NOMO-1 treated with dmso at 0.1 percent for 144 hours (cell line): ENCODE measurements at regions not wholly inside any gene's neighbourhood (a gene's known extent, or its start where the extent isn't known, plus 50 kb on each side); places are given as distances from the start of the nearest gene placed in this dataset.
"Not testable (repeated sequence)": the region's sequence is repeated elsewhere in the genome, so short reads cannot be mapped to it uniquely, and the experiment has no call there.

Source experiments
- DNase-seq: peaks from one replicate; lab custom pipeline; 2025; ENCODE audit not compliant: unreplicated experiment; lab: John Stamatoyannopoulos, UW

DNA sequence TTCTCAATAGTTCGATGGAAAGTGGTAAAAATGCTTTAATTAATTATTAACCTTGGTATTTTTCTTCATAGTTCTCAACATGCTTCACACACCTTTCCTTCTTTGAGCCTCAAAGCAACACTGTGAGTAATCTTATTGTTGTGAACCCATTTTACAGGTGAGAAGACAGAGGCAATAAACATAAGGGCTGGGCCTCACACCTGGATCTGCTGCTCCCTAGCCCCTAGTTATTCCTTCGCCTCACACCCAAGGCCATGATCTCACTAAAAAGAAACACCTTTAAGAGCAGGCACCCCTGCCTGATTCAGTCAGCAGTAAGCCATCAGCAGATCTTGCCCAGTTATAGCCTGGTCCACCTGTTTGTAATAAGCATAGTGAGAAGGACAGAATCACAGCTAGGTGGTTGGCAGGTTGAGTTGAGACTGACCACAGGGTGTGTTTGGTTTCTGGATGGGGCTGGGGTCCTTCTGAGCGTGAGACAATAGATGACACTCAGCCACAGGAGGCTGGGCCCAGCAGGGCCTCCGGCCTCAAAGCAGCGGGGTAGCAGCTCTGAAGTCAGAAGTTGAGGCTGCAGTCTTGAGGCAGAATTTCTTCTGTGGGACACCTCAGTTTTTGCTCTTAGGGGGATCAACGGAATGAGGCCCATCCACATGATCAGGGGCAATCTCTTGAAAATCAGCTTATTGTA is 203.9 kb downstream of the RHOU start:
- DNase-seq = no peak

DNA sequence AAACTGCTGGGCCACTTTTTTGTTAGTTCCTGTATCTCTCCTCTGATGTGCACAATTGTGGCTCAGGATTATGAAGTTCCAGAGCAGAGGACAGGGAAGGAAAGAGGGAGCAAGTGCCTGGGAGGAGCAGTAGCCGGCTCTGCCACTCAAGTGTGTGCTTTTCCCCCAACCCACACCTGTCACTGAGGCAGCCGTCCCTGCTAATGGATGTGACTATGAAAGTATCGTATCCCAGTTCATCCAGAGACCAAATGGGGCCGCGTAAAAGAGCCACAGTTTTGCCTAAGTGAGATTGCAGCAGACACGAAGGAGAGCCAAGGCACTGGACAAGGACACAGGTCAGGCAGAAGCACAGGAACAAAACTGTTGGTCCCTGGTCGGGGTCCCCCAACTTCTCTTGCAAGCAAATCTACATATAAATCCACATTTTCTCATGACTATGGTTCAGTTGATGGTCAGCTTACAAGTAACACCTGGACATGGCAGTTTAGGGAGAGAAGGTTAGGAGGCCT is 204.7 kb downstream of the RHOU start:
- no peak for DNase-seq

GRCh38 chr1:228940526-228940925 is 205.2 kb downstream of the RHOU start:
- no peak for DNase-seq

DNA sequence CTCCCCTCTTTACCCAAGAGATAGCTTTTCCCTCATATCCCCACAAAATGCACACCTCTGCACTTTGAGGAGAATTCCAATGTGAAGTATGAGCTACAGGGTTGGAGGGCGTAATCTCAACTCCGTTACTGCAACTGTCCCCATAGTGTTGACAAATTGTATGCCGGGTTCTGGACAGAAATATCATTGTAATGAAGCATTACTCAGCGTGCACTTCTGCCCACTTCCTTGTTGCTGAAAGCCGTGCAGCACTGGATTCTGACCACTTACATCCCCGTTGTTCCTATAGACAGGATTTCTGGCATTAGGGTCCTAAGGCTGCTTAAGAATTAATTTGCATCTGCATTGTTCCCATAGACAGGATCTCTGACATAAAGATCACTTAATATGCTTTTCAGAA is 205.6 kb downstream of the RHOU start:
- peak; percentile 2 for DNase-seq

DNA sequence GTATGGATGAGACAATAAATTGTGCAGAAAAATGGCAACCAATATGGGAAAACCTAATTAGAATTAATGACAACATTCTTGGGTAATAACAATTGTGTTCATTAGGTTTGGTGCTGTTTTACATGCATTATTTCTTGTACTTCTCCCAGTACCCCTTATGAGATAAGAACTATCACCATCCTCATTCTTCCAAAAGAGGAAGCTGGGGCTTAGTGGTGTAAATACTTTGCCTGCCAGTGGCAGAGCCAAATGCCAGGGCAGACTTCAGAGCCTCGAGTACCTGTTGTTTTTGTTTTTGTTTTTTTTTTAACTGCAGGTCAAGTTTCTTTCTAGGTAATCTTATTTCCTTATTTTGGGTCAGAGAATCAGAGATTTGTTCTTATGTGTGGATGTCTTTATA is 206.4 kb downstream of the RHOU start:
- DNase-seq = peak; percentile 38

DNA sequence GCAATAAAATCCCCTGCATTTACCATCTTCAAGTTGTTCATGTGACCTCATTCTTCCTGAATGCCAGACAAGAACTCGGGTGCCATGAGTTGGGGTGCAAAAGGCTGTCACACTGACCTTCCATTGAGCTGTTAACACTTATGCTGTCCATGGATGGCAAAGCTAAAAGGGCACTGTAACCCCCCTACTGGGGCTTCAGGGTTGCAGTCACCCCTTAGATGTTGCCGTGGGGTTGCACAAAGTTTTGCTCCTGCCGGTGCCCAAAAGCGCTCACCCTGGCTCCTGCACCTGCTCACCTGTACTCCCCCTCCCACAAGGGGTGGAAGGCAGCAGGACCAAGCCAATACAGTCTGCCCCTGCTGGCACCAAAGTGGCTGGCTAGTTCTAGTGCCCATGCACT is 208.2 kb downstream of the RHOU start:
- no peak for DNase-seq

DNA sequence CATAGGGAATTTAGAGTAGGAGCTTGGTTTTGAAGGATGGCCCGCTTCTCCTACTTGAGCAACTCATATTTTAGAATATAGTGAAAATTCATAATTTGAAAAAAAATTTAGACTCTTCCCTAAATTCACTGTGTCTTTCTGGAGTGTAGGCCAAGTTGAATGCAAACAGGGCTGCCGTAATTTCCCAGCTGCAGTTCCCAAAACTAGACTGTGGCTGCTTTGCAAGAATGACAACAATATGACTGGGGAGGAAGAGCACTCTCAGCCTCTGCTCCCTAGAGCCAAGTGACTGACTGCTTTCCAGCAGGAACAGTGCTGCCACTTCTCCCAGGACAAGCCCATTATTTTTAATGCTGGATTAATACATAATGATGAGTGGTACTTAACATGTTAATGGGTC is 209.0 kb downstream of the RHOU start:
- DNase-seq = no peak

DNA sequence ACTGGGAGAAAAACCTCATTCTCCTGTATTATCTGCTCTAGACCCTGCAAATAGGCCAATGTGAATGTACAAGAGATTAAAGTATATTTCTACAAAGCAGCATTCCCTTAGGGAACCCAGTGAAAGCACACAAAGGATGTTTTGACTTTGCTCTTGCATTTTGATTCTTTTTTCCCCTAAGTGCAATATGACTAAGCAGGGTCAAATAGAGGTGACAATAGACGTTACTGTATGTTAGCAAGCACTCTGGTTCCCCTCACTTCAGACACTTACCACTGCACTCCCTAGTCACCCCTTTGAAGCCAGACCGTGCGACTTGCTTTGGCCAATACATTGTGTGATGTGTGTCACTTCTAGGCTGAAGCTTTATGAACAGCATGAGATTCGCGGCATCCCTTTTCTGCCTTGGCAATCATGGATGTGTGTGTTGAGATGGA is 209.7 kb downstream of the RHOU start:
- DNase-seq = peak; percentile 3

DNA sequence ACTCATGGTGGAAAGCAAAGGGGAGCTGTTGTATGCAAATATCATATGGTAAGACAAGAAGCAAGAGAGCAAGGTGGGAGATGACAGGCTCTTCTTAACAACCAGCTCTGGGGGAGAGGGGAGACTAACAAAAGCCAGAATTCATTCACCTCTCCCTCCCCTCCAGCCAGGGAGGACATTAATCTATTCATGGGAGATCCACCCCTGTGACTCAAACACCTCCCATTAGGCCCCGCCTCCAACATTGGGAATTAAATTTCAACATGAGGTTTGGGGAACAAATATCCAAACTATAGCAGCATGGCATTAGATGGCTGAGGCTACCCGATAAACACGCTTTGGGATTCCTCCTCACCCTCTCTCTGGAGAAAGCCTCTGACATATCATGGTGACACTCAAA is 210.6 kb downstream of the RHOU start:
- DNase-seq = no peak

DNA sequence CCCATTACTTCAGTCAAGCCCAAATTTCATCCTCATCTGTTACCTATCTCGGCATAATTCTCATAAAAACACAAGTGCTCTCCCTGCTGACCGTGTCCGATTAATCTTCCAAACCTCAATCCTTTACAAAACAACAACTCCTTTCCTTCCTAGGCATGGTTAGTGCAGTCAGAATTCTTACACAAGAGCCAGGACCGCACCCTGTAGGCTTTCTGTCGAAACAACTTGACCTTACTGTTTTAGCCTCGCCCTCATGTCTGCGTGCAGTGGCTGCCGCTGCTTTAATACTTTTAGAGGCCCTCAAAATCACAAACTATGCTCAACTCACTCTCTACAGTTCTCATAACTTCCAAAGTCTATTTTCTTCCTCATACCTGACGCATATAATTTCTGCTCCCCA is 214.3 kb downstream of the RHOU start:
- not testable (repeated sequence) for DNase-seq

DNA sequence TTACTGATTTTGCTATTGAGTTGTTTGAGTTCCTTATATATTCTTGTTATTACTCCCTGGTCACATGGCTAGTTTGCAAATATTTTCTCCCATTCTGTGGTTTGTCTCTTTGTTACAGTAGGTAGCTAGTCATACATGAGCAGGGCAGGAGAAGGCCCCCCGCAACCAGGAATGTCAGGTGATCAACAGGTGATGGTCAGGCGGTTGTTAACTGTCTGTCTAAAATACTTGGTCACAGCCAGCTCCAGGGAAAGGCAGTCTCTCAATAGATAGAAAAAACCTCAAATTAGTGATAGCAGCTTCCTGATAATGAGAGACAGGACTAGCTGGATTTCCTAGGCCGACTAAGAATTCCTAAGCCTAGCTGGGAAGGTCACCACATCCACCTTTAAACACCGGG is 217.9 kb downstream of the RHOU start:
- DNase-seq = no peak

DNA sequence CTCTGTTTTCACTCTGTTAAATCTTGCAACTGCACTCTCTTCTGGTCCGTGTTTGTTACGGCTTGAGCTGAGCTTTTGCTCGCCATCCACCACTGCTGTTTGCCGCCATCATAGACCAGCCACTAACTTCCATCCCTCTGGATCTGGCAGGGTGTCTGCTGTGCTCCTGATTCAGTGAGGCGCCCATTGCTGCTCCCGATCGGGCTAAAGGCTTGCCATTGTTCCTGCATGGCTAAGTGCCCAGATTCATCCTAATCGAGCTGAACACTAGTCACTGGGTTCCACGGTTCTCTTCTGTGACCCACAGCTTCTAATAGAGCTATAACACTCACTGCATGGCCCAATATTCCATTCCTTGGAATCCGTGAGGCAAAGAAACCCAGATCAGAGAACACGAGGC is 218.5 kb downstream of the RHOU start:
- not testable (repeated sequence) for DNase-seq

GRCh38 chr1:228955691-228956090 is 220.4 kb downstream of the RHOU start:
- no peak for DNase-seq

GRCh38 chr1:228956864-228957263 is 221.6 kb downstream of the RHOU start:
- no peak for DNase-seq

GRCh38 chr1:228957535-228957934 is 222.3 kb downstream of the RHOU start:
- no peak for DNase-seq

GRCh38 chr1:228958121-228958520 is 222.8 kb downstream of the RHOU start:
- DNase-seq = no peak

DNA sequence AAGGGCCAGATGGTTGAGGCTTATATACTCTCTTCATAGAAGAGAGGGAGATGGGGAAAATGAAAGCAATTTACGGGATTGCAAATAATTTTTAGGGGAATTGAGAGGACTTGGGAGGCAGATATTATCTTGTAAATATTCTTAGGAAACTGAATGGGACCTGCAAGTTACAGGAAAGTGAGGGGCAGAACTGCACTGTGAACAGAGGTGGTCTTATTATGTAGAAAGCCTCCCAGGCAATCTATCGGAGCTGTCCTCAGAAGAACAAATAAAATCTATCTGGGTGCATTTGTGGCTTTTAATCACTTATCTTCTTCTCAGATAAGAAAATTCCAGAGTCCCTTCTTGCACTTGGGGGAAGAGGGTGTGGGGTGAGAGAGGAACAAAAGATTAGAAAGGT is 223.5 kb downstream of the RHOU start:
- DNase-seq = no peak

DNA sequence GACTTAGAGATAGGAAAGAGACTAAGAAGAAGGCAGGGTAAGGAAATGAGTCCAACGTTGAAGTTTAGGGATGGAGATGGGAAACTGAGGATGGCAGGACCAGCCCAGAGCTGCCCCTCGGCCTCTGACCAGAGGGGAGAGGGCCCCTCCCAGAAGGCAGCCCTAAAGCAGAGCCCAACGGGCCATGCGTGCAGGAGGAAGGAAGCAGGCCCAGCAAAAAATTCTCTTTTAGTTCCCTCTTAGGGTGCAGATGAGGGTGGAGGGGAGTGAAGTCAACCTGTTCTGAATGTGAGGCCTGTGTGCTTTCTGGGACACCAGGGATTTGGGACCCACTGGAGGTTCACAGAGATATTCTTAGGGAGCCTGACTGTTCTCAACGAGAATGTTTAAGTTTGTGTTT is 225.4 kb downstream of the RHOU start:
- peak; percentile 4 for DNase-seq

DNA sequence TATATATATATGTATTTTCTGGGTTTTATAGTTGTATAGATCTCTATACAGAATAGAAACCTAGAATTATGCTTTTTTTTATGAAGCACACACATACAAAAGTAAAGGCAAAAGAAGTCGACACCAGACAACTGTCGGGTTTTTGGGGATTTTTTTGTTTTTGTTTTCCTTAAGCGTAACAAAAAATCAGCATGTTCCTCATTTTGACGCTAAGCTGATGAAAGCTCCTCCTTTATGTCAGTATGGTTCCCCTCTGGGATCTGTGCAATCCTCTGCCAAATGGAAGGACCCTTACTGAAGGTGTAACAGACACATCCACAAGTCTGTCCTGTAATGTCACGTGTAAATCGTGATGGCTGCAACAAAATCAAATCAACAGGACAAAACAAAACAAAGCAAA is 226.2 kb downstream of the RHOU start:
- DNase-seq = no peak

DNA sequence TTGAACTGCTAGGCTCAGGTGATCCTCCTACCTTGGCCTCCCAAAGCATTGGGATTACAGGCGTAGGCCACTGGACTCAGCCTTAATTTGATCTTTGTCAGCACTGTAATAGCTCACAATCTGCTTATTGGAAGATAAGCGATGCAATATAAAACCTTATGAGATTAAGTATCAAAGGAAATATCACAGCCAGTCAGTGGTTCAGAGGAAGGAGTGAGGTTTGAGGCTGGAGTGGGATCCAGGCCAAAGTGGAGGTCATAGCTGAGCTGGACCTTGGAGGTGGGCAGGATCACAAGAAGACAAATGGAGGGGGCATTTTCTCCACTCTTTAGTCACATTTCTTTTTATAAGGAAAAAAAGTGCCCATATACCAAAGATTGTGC is 228.5 kb downstream of the RHOU start:
- no peak for DNase-seq

- DNase-seq = no peak
Observed at GRCh38 chr1:228964178-228965089, 229.2 kb downstream of the RHOU start.

GRCh38 chr1:228968891-228969606 is 233.8 kb downstream of the RHOU start:
- DNase-seq = no peak
